ENCODE measurements at regions not wholly inside any gene's neighbourhood (a gene's known extent, or its start where the extent isn't known, plus 50 kb on each side); places are given as distances from the start of the nearest gene placed in this dataset.

GRCh38 chr21:36628106-36628505, 70.8 kb upstream of the SIM2 start:
- H3K36me3 ChIP-seq, result no peaks in the 10 kb centered on the region
- WGBS, 2 donors, result 74 to 81% methylated on average over 5 to 8 of the region's 9 CpGs
- H3K9me3 ChIP-seq, result no peaks in the 10 kb centered on the region
- no peak overlapping the region for H3K27ac ChIP-seq
- no peak for DNase-seq
- peaks cover 0 to 57% (median 0%) of the 10 kb centered on the region in 4 donors for H3K27me3 ChIP-seq
- no peaks in the 10 kb centered on the region for H3K4me1 ChIP-seq
- TF ChIP-seq POLR2A (IDR thresholded peaks at IDR 0.05) (no peak), CTCF (IDR thresholded peaks at IDR 0.05) (no peak)
- intact Hi-C loops (cut with DNase I), result no loop called here
- H3K4me3 ChIP-seq, result no peak overlapping the region

GRCh38 chr21:36628761-36629460, 70.0 kb upstream of the SIM2 start:
- no peaks in the 10 kb centered on the region for H3K36me3 ChIP-seq
- H3K9me3 ChIP-seq, result no peaks in the 10 kb centered on the region
- intact Hi-C loops (cut with DNase I), result no loop called here
- no peaks in the 10 kb centered on the region for H3K4me1 ChIP-seq
- TF ChIP-seq POLR2A (IDR thresholded peaks at IDR 0.05) (no peak), CTCF (IDR thresholded peaks at IDR 0.05) (no peak)
- no peak for DNase-seq
- no peak overlapping the region for H3K27ac ChIP-seq
- H3K4me3 ChIP-seq, result no peak overlapping the region
- 83 to 86% methylated on average over 12 to 13 of the region's 13 CpGs for WGBS, 2 donors
- peaks cover 0 to 50% (median 0%) of the 10 kb centered on the region in 4 donors for H3K27me3 ChIP-seq

- intact Hi-C loops (cut with DNase I), result no loop called here
These were observed 68.3 kb upstream of the SIM2 start for GRCh38 chr21:36630485-36631206.

GRCh38 chr21:36636016-36636415, 62.9 kb upstream of the SIM2 start:
- TF ChIP-seq POLR2A (IDR thresholded peaks at IDR 0.05) (no peak), CTCF (IDR thresholded peaks at IDR 0.05) (no peak)
- Histone ChIP-seq H3K27me3 (peaks cover 0 to 19% (median 0%) of the 10 kb centered on the region in 4 donors), H3K4me3 (no peak overlapping the region), H3K27ac (no peak overlapping the region), H3K9me3 (peaks cover 0 to 6% (median 0%) of the 10 kb centered on the region in 3 donors), H3K36me3 (no peaks in the 10 kb centered on the region), H3K4me1 (peaks cover 0 to 4% (median 0%) of the 10 kb centered on the region in 3 donors)
- intact Hi-C loops (cut with DNase I), result no loop called here
- 16 to 34% methylated on average over 1 of the region's 1 CpG for WGBS, 2 donors
- no peak for DNase-seq

More at GRCh38 chr21:36630485-36631206, 68.3 kb upstream of the SIM2 start:
- WGBS, 2 donors, result 43 to 55% methylated on average over 15 to 19 of the region's 19 CpGs
- Histone ChIP-seq H3K4me1 (peaks cover 0 to 2% (median 0%) of the 10 kb centered on the region in 3 donors), H3K9me3 (no peaks in the 10 kb centered on the region), H3K4me3 (no peak overlapping the region), H3K36me3 (no peaks in the 10 kb centered on the region), H3K27ac (no peak overlapping the region), H3K27me3 (peaks cover 0 to 45% (median 0%) of the 10 kb centered on the region in 4 donors)
- no peak for DNase-seq
- TF ChIP-seq POLR2A (IDR thresholded peaks at IDR 0.05) (no peak), CTCF (IDR thresholded peaks at IDR 0.05) (peak in 5 of 6 experiments; percentile 49 to 77 (median 67))

- peaks cover 0 to 4% (median 0%) of the 10 kb centered on the region in 3 donors for H3K4me1 ChIP-seq
- peaks cover 0 to 6% (median 0%) of the 10 kb centered on the region in 3 donors for H3K9me3 ChIP-seq
- H3K36me3 ChIP-seq, result no peaks in the 10 kb centered on the region
- no peak for DNase-seq
- no peak overlapping the region for H3K27ac ChIP-seq
- 74% methylated on average over 2 of the region's 2 CpGs for WGBS, 2 donors
- H3K4me3 ChIP-seq, result no peak overlapping the region
- intact Hi-C loops (cut with DNase I), result no loop called here
- peaks cover 0 to 15% (median 0%) of the 10 kb centered on the region in 4 donors for H3K27me3 ChIP-seq
- TF ChIP-seq CTCF (IDR thresholded peaks at IDR 0.05) (no peak), POLR2A (IDR thresholded peaks at IDR 0.05) (no peak)
These were observed 62.5 kb upstream of the SIM2 start for GRCh38 chr21:36636439-36636838.
